ENCODE measurements at regions not wholly inside any gene's neighbourhood (a gene's known extent, or its start where the extent isn't known, plus 50 kb on each side); places are given as distances from the start of the nearest gene placed in this dataset.

DNA sequence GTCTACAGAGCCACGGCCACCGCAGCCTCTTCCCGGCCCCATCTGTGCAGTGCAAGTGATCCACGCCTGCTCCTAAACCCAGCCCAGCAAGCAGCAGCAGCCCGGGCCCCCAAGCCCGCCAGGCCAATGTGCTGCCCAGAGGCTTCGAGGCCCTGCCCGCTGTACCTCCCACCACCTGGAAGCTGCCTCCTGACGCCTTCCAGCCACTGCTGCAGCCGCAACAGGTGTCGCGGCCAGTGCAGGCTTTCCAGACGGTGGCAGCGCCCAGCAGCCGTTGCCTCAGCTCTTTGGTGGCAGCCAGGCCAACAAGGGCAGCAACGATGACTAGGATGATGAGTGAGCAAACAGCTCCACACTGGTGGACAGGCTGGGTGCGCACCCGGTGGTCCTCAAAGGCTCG is 50.2 kb upstream of the TPM4 start:
- Histone ChIP-seq H3K27me3 (ENCODE audit: control insufficient read depth, extremely low read depth, insufficient read depth, low read length) (no peaks in the 10 kb centered on the region), H3K36me3 (ENCODE audit: control insufficient read depth in 2 of 2, extremely low read depth in 1 of 2, insufficient read depth in 2 of 2, low read length in 2 of 2) (no peaks in the 10 kb centered on the region), H3K4me2 (ENCODE audit: control insufficient read depth, extremely low read depth, insufficient read depth, low read depth, low read length) (no peak overlapping the region), H3K9me3 (ENCODE audit: control insufficient read depth, low read depth, low read length) (no peaks in the 10 kb centered on the region), H3K4me1 (ENCODE audit: control insufficient read depth, extremely low read depth, insufficient read depth, low read length) (no peaks in the 10 kb centered on the region), H3K79me2 (ENCODE audit: control insufficient read depth, insufficient read depth, low read length) (no peaks in the 10 kb centered on the region), H3K9me1 (ENCODE audit: control insufficient read depth, extremely low read depth, insufficient read depth, low read length) (no peaks in the 10 kb centered on the region), H3K4me3 (ENCODE audit: control insufficient read depth in 2 of 3, extremely low read depth in 1 of 3, insufficient read depth in 2 of 3, low read depth in 1 of 3, low read length in 3 of 3) (no peak overlapping the region), H2AFZ (ENCODE audit: control insufficient read depth, low read length) (no peak overlapping the region), H3K9ac (ENCODE audit: control insufficient read depth, extremely low read depth, insufficient read depth, low read length) (no peak overlapping the region), H4K20me1 (ENCODE audit: control insufficient read depth, extremely low read depth, insufficient read depth, low read length) (no peaks in the 10 kb centered on the region), H3K27ac (ENCODE audit: control insufficient read depth, insufficient read depth, low read length) (no peak overlapping the region)
- no peak for FAIRE-seq
- TF ChIP-seq, protein P1, sequence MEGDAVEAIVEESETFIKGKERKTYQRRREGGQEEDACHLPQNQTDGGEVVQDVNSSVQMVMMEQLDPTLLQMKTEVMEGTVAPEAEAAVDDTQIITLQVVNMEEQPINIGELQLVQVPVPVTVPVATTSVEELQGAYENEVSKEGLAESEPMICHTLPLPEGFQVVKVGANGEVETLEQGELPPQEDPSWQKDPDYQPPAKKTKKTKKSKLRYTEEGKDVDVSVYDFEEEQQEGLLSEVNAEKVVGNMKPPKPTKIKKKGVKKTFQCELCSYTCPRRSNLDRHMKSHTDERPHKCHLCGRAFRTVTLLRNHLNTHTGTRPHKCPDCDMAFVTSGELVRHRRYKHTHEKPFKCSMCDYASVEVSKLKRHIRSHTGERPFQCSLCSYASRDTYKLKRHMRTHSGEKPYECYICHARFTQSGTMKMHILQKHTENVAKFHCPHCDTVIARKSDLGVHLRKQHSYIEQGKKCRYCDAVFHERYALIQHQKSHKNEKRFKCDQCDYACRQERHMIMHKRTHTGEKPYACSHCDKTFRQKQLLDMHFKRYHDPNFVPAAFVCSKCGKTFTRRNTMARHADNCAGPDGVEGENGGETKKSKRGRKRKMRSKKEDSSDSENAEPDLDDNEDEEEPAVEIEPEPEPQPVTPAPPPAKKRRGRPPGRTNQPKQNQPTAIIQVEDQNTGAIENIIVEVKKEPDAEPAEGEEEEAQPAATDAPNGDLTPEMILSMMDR (optimal IDR thresholded peaks at IDR 0.05 in 1 of 3, IDR thresholded peaks at IDR 0.05 in 1 of 3, conservative IDR thresholded peaks at IDR 0.05 in 1 of 3; ENCODE audit: extremely low read depth in 1 of 3, insufficient read depth in 2 of 3, low read length in 3 of 3), result no peak
- no peak for TF ChIP-seq EZH2 (IDR thresholded peaks at IDR 0.05; ENCODE audit: low read length)
- dilution Hi-C loops (cut with MboI; ENCODE audit: extremely low pct_ligation_motif_present, low sequenced_read_pairs), result no loop called here
- DNase-seq (ENCODE audit: low read depth, low spot score), result no peak
